K562 (cell line): ENCODE measurements at regions not wholly inside any gene's neighbourhood (a gene's known extent, or its start where the extent isn't known, plus 50 kb on each side); places are given as distances from the start of the nearest gene placed in this dataset.

Experiments
- ATAC-seq: fragments of 200-7000 bp; cut with Tn5 transposase; 3 replicates; pipeline ENCODE4 v1.9.1; 2020; ENCODE audit warnings: moderate library complexity
- BruUV-seq: library from RNA; stranded (reverse); fragments of 400-500 nt; replicated peaks from 2 replicates; lab custom pipeline; 2021; lab: Mats Ljungman, UMichigan
- CTCF ChIA-PET: fragments of 300-600 bp; formaldehyde crosslinking; extraction: SDS; loops from one replicate; lab custom pipeline; 2021; ENCODE audit warnings: low intra/inter-chr PET ratio; lab: Yijun Ruan, JAX
- POLR2A ChIA-PET: fragments of 300-600, 350-650 bp; sonication (Branson Sonifier 250); formaldehyde crosslinking; extraction: SDS; loops from one replicate; lab custom pipeline; 2021; ENCODE audit warnings: antibody characterized with exemption, inconsistent platforms; lab: Yijun Ruan, JAX
- DNase-seq, 4 experiments: peaks; one replicate each; pipeline versions ENCODE4 v3.0.0 to v3.0.0-alpha.2; 2011 to 2018; ENCODE audit warnings: low spot score in 3 of 4, mixed read lengths in 3 of 4; ENCODE audit errors: extremely low read depth in 1 of 4
- FAIRE-seq: peaks from 2 replicates; lab custom pipeline; 2011; peaks lifted over from hg19 to GRCh38; lab: Jason Lieb, UNC
- H2AFZ ChIP-seq: 2 replicates; pipeline ENCODE4 v1.6.0; 2011; ENCODE audit warnings: low read depth, low read length, control low read depth, inconsistent platforms
- H3K27ac ChIP-seq: fragments of 200-600 bp; 3 replicates; pipeline ENCODE4 v1.8.0; 2011; ENCODE audit warnings: low read depth, mild to moderate bottlenecking, control low read depth, inconsistent platforms, low read length, moderate library complexity, mixed read lengths; ENCODE audit errors: extremely low read depth
- H3K27me3 ChIP-seq, 2 experiments: fragments of 300-600 bp in 1 of 2; 2 replicates in 1 of 2; 3 replicates in 1 of 2; pipeline versions ENCODE4 v1.6.0 to v1.8.0; 2011; ENCODE audit warnings: inconsistent platforms in 2 of 2, low read length in 2 of 2, mild to moderate bottlenecking in 1 of 2, mixed read lengths in 1 of 2, moderate library complexity in 1 of 2; ENCODE audit not compliant: control insufficient read depth in 2 of 2, insufficient read depth in 2 of 2
- H3K36me3 ChIP-seq: fragments of 300-600 bp; 3 replicates; pipeline ENCODE4 v1.8.0; 2011; ENCODE audit warnings: mild to moderate bottlenecking, low read length, inconsistent platforms; ENCODE audit not compliant: control insufficient read depth, insufficient read depth
- H3K4me1 ChIP-seq, 2 experiments: fragments of 200-600 bp in 1 of 2; replicated peaks in 1 of 2; 2 replicates in 1 of 2; 3 replicates in 1 of 2; pipeline versions ENCODE4 v1.5.1 to v1.8.0; 2011; ENCODE audit warnings: inconsistent platforms in 2 of 2, low read length in 2 of 2, mild to moderate bottlenecking in 1 of 2, mixed read lengths in 1 of 2, moderate library complexity in 1 of 2; ENCODE audit not compliant: control insufficient read depth in 2 of 2, insufficient read depth in 2 of 2
- H3K4me2 ChIP-seq: 2 replicates; pipeline ENCODE4 v1.6.1; 2011; ENCODE audit warnings: low read length, control low read depth, inconsistent platforms, mixed read lengths; ENCODE audit not compliant: insufficient read depth
- H3K4me3 ChIP-seq: fragments of 200-600 bp; sonication (generic), shearing (Covaris generic); 2 replicates; pipeline ENCODE4 v1.5.1; 2016; ENCODE audit warnings: control low read depth, inconsistent platforms
- H3K79me2 ChIP-seq: fragments of 200-600 bp; 3 replicates; pipeline ENCODE4 v1.8.0; 2011; ENCODE audit warnings: low read length, inconsistent platforms; ENCODE audit not compliant: control insufficient read depth, insufficient read depth
- H3K9ac ChIP-seq, 2 experiments: 2 replicates each; pipeline versions ENCODE4 v1.6.0 to v1.6.1; 2011; ENCODE audit warnings: low read depth in 2 of 2, low read length in 2 of 2, control low read depth in 1 of 2, inconsistent platforms in 1 of 2, mild to moderate bottlenecking in 1 of 2, mixed read lengths in 1 of 2; ENCODE audit not compliant: insufficient read depth in 1 of 2
- H3K9me1 ChIP-seq: one replicate; pipeline ENCODE4 v1.6.0; 2011; ENCODE audit warnings: inconsistent platforms, mild to moderate bottlenecking, low read length, moderate library complexity; ENCODE audit not compliant: control insufficient read depth, insufficient read depth
- H3K9me3 ChIP-seq: replicated peaks from 2 replicates; pipeline ENCODE4 v1.5.1; 2011; ENCODE audit warnings: low read depth, low read length, inconsistent platforms; ENCODE audit not compliant: control insufficient read depth, insufficient read depth
- H4K20me1 ChIP-seq: replicated peaks from 2 replicates; pipeline ENCODE4 v1.6.1; 2011; ENCODE audit warnings: low read length, inconsistent platforms, mixed read lengths; ENCODE audit not compliant: control insufficient read depth, insufficient read depth
- TAF15 ChIP-seq: fragments of 200-400 bp; formaldehyde crosslinking; IDR thresholded peaks from 2 replicates; pipeline ENCODE4 v1.6.1; 2017; ENCODE audit warnings: mild to moderate bottlenecking, low read depth, low read length, moderate library complexity
- WGBS: fragments of 100-300 bp; shearing (Covaris generic); methylation state at CpG from one replicate; pipeline ENCODE4 v1.1.6; 2016; ENCODE audit warnings: low coverage, mixed read lengths; ENCODE audit not compliant: insufficient coverage; ENCODE audit errors: missing lambda C conversion rate; 5-methylcytosine and 5-hydroxymethylcytosine counted together
- in situ Hi-C: fragments of 300-500 bp; cut with MboI; formaldehyde crosslinking; loops from 4 replicates; pipeline ENCODE4 v1.15.0; 2018; ENCODE audit warnings: inconsistent platforms, mixed read lengths
- intact Hi-C: fragments of 100-400 bp; cut with micrococcal nuclease; formaldehyde crosslinking; loops from 2 replicates; pipeline ENCODE4 v1.14.2; 2022
- TF ChIP-seq, protein P1 (sequence below): sonication (generic); IDR thresholded peaks from 2 replicates; pipeline ENCODE4 v1.6.1; 2016

DNA sequence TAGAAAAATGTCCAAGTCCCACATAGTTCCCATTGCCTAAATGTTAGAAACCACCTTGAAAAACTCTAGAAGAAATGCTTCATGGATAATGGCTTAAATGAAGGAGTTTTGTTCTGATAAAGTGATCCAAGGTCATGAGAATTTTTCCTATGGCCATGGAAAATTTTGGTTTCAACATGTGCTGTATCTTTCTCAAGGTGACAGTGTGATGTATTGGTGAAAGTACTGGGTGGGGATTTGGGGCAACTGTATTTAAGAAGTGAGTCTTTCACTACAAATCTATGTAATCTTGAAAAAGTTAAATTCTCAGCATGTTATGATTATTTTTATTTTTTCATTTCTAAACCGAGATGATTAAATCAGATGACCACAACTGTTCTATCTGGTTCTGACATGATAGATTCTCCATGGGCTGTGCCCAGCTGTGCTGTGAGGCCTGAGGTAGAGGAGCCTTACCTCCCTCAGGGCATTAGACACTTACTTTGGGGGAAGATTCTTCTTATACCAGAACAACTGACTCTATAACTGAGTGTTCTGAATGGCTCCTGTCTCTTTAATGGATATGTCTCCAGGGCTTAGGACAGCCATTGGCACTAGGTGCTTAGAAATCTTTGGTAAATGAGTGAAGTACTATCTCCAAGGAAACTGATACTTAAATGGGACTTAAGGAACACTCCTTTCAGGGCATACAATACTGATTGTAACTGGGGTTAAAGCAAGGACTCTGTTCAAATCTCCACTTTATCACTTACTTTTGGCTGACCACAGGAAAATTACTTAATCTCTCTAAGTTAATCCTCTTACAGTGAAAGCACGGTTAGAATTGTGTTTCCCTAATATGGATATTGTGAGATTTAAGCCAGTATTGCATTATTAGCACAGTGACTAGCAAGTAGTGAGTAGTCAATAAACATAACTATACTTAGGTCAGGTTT lies 397.4 kb upstream of the MEF2C start:
- Histone ChIP-seq H4K20me1 (no peaks in the 10 kb centered on the region), H3K4me2 (no peak overlapping the region), H3K27ac (no peak overlapping the region), H3K4me1 (peaks cover 0 to 19% of the 10 kb centered on the region in 2 experiments; a peak in 2 of 5 replicates), H2AFZ (peak overlapping the region; percentile 10; the same call in 1 of the 2 replicates), H3K4me3 (no peak overlapping the region), H3K27me3 (no peaks in the 10 kb centered on the region), H3K9me3 (no peaks in the 10 kb centered on the region), H3K79me2 (no peaks in the 10 kb centered on the region), H3K9ac (no peak overlapping the region), H3K36me3 (no peaks in the 10 kb centered on the region; the same call in 2 of the 3 replicates), H3K9me1 (no peaks in the 10 kb centered on the region)
- FAIRE-seq (no peak), ATAC-seq (peak; percentile 21; the same call in 1 of the 3 replicates), DNase-seq (no peak)
- WGBS: 6% methylated on average over 2 of the region's 2 CpGs
- POLR2A ChIA-PET: interaction anchor here (1.0 kb wide), 1 partner anchor 10 kb away, joined by 4 read pairs; no protein-coding TSS in a partner anchor
- CTCF ChIA-PET: no interaction called here
- no peak for TF ChIP-seq TAF15
- TF ChIP-seq, protein P1, sequence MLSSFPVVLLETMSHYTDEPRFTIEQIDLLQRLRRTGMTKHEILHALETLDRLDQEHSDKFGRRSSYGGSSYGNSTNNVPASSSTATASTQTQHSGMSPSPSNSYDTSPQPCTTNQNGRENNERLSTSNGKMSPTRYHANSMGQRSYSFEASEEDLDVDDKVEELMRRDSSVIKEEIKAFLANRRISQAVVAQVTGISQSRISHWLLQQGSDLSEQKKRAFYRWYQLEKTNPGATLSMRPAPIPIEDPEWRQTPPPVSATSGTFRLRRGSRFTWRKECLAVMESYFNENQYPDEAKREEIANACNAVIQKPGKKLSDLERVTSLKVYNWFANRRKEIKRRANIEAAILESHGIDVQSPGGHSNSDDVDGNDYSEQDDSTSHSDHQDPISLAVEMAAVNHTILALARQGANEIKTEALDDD: peak; percentile 53; the same call in 1 of the 2 replicates
- in situ Hi-C loops: no loop called here
- intact Hi-C loops: no loop called here
- no TSS peak for BruUV-seq
